ENCODE measurements at regions not wholly inside any gene's neighbourhood (a gene's known extent, or its start where the extent isn't known, plus 50 kb on each side); places are given as distances from the start of the nearest gene placed in this dataset.
"Not testable (repeated sequence)": the region's sequence is repeated elsewhere in the genome, so short reads cannot be mapped to it uniquely, and the experiment has no call there.

GRCh38 chr6:3920321-3920720, 71.1 kb downstream of the FAM50B start:
- no peak for TF ChIP-seq CTCF (IDR thresholded peaks at IDR 0.05; ENCODE audit: low read length, missing control alignments)
- H3K4me3 ChIP-seq (replicated peaks; ENCODE audit: low read depth, low read length), result no peak overlapping the region
- DNase-seq (ENCODE audit: low read depth), result no peak

- no peak for DNase-seq (ENCODE audit: low read depth)
- no peak for TF ChIP-seq CTCF (IDR thresholded peaks at IDR 0.05; ENCODE audit: low read length, missing control alignments)
- no peak overlapping the region for H3K4me3 ChIP-seq (replicated peaks; ENCODE audit: low read depth, low read length)
Measured at GRCh38 chr6:3921663-3922062, 72.5 kb downstream of the FAM50B start.

GRCh38 chr6:3922619-3923018, 73.4 kb downstream of the FAM50B start:
- not testable (repeated sequence) for DNase-seq (ENCODE audit: low read depth); H3K4me3 ChIP-seq (replicated peaks; ENCODE audit: low read depth, low read length)

GRCh38 chr6:3925223-3926149, 76.3 kb downstream of the FAM50B start:
- DNase-seq (ENCODE audit: low read depth), result peak; percentile 52
- H3K4me3 ChIP-seq (replicated peaks; ENCODE audit: low read depth, low read length), result not testable (repeated sequence)

- TF ChIP-seq CTCF (IDR thresholded peaks at IDR 0.05; ENCODE audit: low read length, missing control alignments), result no peak
- DNase-seq (ENCODE audit: low read depth), result peak; percentile 46
- no peak overlapping the region for H3K4me3 ChIP-seq (replicated peaks; ENCODE audit: low read depth, low read length)
Measured at GRCh38 chr6:3926150-3926482, 76.9 kb downstream of the FAM50B start.

GRCh38 chr6:3928111-3928510, 78.9 kb downstream of the FAM50B start:
- no peak for TF ChIP-seq CTCF (IDR thresholded peaks at IDR 0.05; ENCODE audit: low read length, missing control alignments)
- DNase-seq (ENCODE audit: low read depth), result no peak
- no peak overlapping the region for H3K4me3 ChIP-seq (replicated peaks; ENCODE audit: low read depth, low read length)

GRCh38 chr6:3929281-3929798, 80.2 kb downstream of the FAM50B start:
- no peak for TF ChIP-seq CTCF (IDR thresholded peaks at IDR 0.05; ENCODE audit: low read length, missing control alignments)
- peak; percentile 68 for DNase-seq (ENCODE audit: low read depth)
- no peak overlapping the region for H3K4me3 ChIP-seq (replicated peaks; ENCODE audit: low read depth, low read length)

- no peak for DNase-seq (ENCODE audit: low read depth)
- TF ChIP-seq CTCF (IDR thresholded peaks at IDR 0.05; ENCODE audit: low read length, missing control alignments), result no peak
Measured at GRCh38 chr6:3937438-3937837, 88.3 kb downstream of the FAM50B start.

More at GRCh38 chr6:3937438-3937837, 88.3 kb downstream of the FAM50B start:
- H3K4me3 ChIP-seq (replicated peaks; ENCODE audit: low read depth, low read length), result no peak overlapping the region

Data from fibroblast of pulmonary artery (primary cell).